ENCODE measurements at regions not wholly inside any gene's neighbourhood (a gene's known extent, or its start where the extent isn't known, plus 50 kb on each side); places are given as distances from the start of the nearest gene placed in this dataset.

- FAIRE-seq (no peak), DNase-seq (ENCODE audit: low read depth, low spot score) (no peak)
- Histone ChIP-seq H3K9me1 (ENCODE audit: control insufficient read depth, extremely low read depth, insufficient read depth, low read length) (no peaks in the 10 kb centered on the region), H3K79me2 (ENCODE audit: control insufficient read depth, insufficient read depth, low read length) (no peaks in the 10 kb centered on the region), H3K4me2 (ENCODE audit: control insufficient read depth, extremely low read depth, insufficient read depth, low read depth, low read length) (no peak overlapping the region), H3K9me3 (ENCODE audit: control insufficient read depth, low read depth, low read length) (no peaks in the 10 kb centered on the region), H3K36me3 (ENCODE audit: control insufficient read depth in 2 of 2, extremely low read depth in 1 of 2, insufficient read depth in 2 of 2, low read length in 2 of 2) (no peaks in the 10 kb centered on the region), H3K4me3 (ENCODE audit: control insufficient read depth in 2 of 3, extremely low read depth in 1 of 3, insufficient read depth in 2 of 3, low read depth in 1 of 3, low read length in 3 of 3) (no peak overlapping the region), H4K20me1 (ENCODE audit: control insufficient read depth, extremely low read depth, insufficient read depth, low read length) (no peaks in the 10 kb centered on the region), H3K27ac (ENCODE audit: control insufficient read depth, insufficient read depth, low read length) (no peak overlapping the region), H3K9ac (ENCODE audit: control insufficient read depth, extremely low read depth, insufficient read depth, low read length) (no peak overlapping the region), H3K27me3 (ENCODE audit: control insufficient read depth, extremely low read depth, insufficient read depth, low read length) (peaks cover 15% of the 10 kb centered on the region), H3K4me1 (ENCODE audit: control insufficient read depth, extremely low read depth, insufficient read depth, low read length) (no peaks in the 10 kb centered on the region), H2AFZ (ENCODE audit: control insufficient read depth, low read length) (no peak overlapping the region)
- dilution Hi-C loops (cut with MboI; ENCODE audit: extremely low pct_ligation_motif_present, low sequenced_read_pairs) = no loop called here
- TF ChIP-seq CTCF (optimal IDR thresholded peaks at IDR 0.05 in 1 of 3, IDR thresholded peaks at IDR 0.05 in 1 of 3, conservative IDR thresholded peaks at IDR 0.05 in 1 of 3; ENCODE audit: extremely low read depth in 1 of 3, insufficient read depth in 2 of 3, low read length in 3 of 3) (no peak), EZH2 (IDR thresholded peaks at IDR 0.05; ENCODE audit: low read length) (no peak)
These were observed 56.5 kb upstream of the STT3B start for GRCh38 chr3:31476209-31476608.

- DNase-seq (ENCODE audit: low read depth, low spot score) (no peak), FAIRE-seq (no peak)
- no peak overlapping the region for H3K9ac ChIP-seq (ENCODE audit: control insufficient read depth, extremely low read depth, insufficient read depth, low read length)
- H3K27me3 ChIP-seq (ENCODE audit: control insufficient read depth, extremely low read depth, insufficient read depth, low read length) = peaks cover 20% of the 10 kb centered on the region
- TF ChIP-seq EZH2 (IDR thresholded peaks at IDR 0.05; ENCODE audit: low read length) (no peak), CTCF (optimal IDR thresholded peaks at IDR 0.05 in 1 of 3, IDR thresholded peaks at IDR 0.05 in 1 of 3, conservative IDR thresholded peaks at IDR 0.05 in 1 of 3; ENCODE audit: extremely low read depth in 1 of 3, insufficient read depth in 2 of 3, low read length in 3 of 3) (no peak)
- no peaks in the 10 kb centered on the region for H3K9me1 ChIP-seq (ENCODE audit: control insufficient read depth, extremely low read depth, insufficient read depth, low read length)
- dilution Hi-C loops (cut with MboI; ENCODE audit: extremely low pct_ligation_motif_present, low sequenced_read_pairs) = no loop called here
- no peaks in the 10 kb centered on the region for H3K79me2 ChIP-seq (ENCODE audit: control insufficient read depth, insufficient read depth, low read length)
- no peaks in the 10 kb centered on the region for H3K4me1 ChIP-seq (ENCODE audit: control insufficient read depth, extremely low read depth, insufficient read depth, low read length)
- H3K36me3 ChIP-seq (ENCODE audit: control insufficient read depth in 2 of 2, extremely low read depth in 1 of 2, insufficient read depth in 2 of 2, low read length in 2 of 2) = no peaks in the 10 kb centered on the region
- H3K27ac ChIP-seq (ENCODE audit: control insufficient read depth, insufficient read depth, low read length) = no peak overlapping the region
- no peak overlapping the region for H3K4me2 ChIP-seq (ENCODE audit: control insufficient read depth, extremely low read depth, insufficient read depth, low read depth, low read length)
- no peak overlapping the region for H2AFZ ChIP-seq (ENCODE audit: control insufficient read depth, low read length)
- H4K20me1 ChIP-seq (ENCODE audit: control insufficient read depth, extremely low read depth, insufficient read depth, low read length) = no peaks in the 10 kb centered on the region
- no peaks in the 10 kb centered on the region for H3K9me3 ChIP-seq (ENCODE audit: control insufficient read depth, low read depth, low read length)
- H3K4me3 ChIP-seq (ENCODE audit: control insufficient read depth in 2 of 3, extremely low read depth in 1 of 3, insufficient read depth in 2 of 3, low read depth in 1 of 3, low read length in 3 of 3) = no peak overlapping the region
These were observed 53.3 kb upstream of the STT3B start for GRCh38 chr3:31479431-31479830.

Measured in keratinocyte (primary cell).